Karpas-422 (cell line): ENCODE measurements at regions not wholly inside any gene's neighbourhood (a gene's known extent, or its start where the extent isn't known, plus 50 kb on each side); places are given as distances from the start of the nearest gene placed in this dataset.
"Not testable (repeated sequence)": the region's sequence is repeated elsewhere in the genome, so short reads cannot be mapped to it uniquely, and the experiment has no call there.

Experiments used
- DNase-seq: peaks from one replicate; pipeline ENCODE4 v3.0.0-alpha.2; 2015
- H2AFZ ChIP-seq: fragments of 200-600 bp; sonication (generic); 2 replicates; pipeline ENCODE4 v1.6.1; 2014; ENCODE audit warnings: antibody characterized with exemption, low read length, mixed read lengths
- H3K27ac ChIP-seq: fragments of 200-600 bp; sonication (generic); 2 replicates; pipeline ENCODE4 v1.5.1; 2014; ENCODE audit warnings: mild to moderate bottlenecking, low read length, moderate library complexity
- H3K27me3 ChIP-seq: fragments of 200-600 bp; sonication (generic); 2 replicates; pipeline ENCODE4 v1.6.1; 2014; ENCODE audit warnings: low read length, mixed read lengths
- H3K36me3 ChIP-seq: fragments of 200-600 bp; sonication (generic); 2 replicates; pipeline ENCODE4 v1.6.1; 2014; ENCODE audit warnings: low read length, mixed read lengths; ENCODE audit not compliant: insufficient read depth
- H3K4me1 ChIP-seq: fragments of 200-600 bp; sonication (generic); 2 replicates; pipeline ENCODE4 v1.6.1; 2014; ENCODE audit warnings: mild to moderate bottlenecking, low read length, mixed read lengths
- H3K4me2 ChIP-seq: fragments of 200-600 bp; sonication (generic); 2 replicates; pipeline ENCODE4 v1.6.1; 2014; ENCODE audit warnings: low read length, low read depth, mild to moderate bottlenecking; ENCODE audit not compliant: poor library complexity, severe bottlenecking
- H3K4me3 ChIP-seq: fragments of 200-600 bp; sonication (generic); 2 replicates; pipeline ENCODE4 v1.5.1; 2014; ENCODE audit warnings: mild to moderate bottlenecking, antibody characterized with exemption, low read length, mixed read lengths
- H3K79me2 ChIP-seq: fragments of 200-600 bp; sonication (generic); 2 replicates; pipeline ENCODE4 v1.6.1; 2014; ENCODE audit warnings: mild to moderate bottlenecking, low read length, mixed read lengths
- H3K9ac ChIP-seq: fragments of 200-600 bp; sonication (generic); 2 replicates; pipeline ENCODE4 v1.6.0; 2014; ENCODE audit warnings: low read length
- H3K9me2 ChIP-seq: fragments of 200-600 bp; sonication (generic), shearing (Covaris generic); replicated peaks from 2 replicates; pipeline ENCODE4 v1.6.0; 2014; ENCODE audit warnings: mild to moderate bottlenecking, low read length, moderate library complexity; ENCODE audit not compliant: insufficient read depth
- H3K9me3 ChIP-seq: fragments of 300-700, 200-600 bp; sonication (generic); 2 replicates; pipeline ENCODE4 v1.6.1; 2014; ENCODE audit warnings: low read length, mixed read lengths
- H4K20me1 ChIP-seq: fragments of 200-600 bp; sonication (generic); 2 replicates; pipeline ENCODE4 v1.6.1; 2014; ENCODE audit warnings: mild to moderate bottlenecking, antibody characterized with exemption, low read length, low read depth; ENCODE audit not compliant: insufficient read depth

- Histone ChIP-seq H3K9ac (no peak overlapping the region), H2AFZ (no peak overlapping the region), H3K9me3 (no peaks in the 10 kb centered on the region), H4K20me1 (no peaks in the 10 kb centered on the region), H3K27ac (no peak overlapping the region), H3K4me1 (no peaks in the 10 kb centered on the region), H3K79me2 (no peaks in the 10 kb centered on the region), H3K27me3 (0 out of 2 replicates have a peak, but pooled peaks cover 6% of the 10 kb centered on the region), H3K36me3 (no peaks in the 10 kb centered on the region), H3K4me2 (no peak overlapping the region), H3K4me3 (no peak overlapping the region), H3K9me2 (no peaks in the 10 kb centered on the region)
- DNase-seq: no peak
Observed at GRCh38 chr18:51559902-51560287, 362.4 kb upstream of the MEX3C start.

- no peak overlapping the region for H3K4me2 ChIP-seq
- no peaks in the 10 kb centered on the region for H3K79me2 ChIP-seq
- H3K27ac ChIP-seq: no peak overlapping the region
- 0 out of 2 replicates have a peak, but pooled peaks cover 8% of the 10 kb centered on the region for H3K27me3 ChIP-seq
- no peak overlapping the region for H2AFZ ChIP-seq
- H3K4me3 ChIP-seq: no peak overlapping the region
- H3K9me3 ChIP-seq: no peaks in the 10 kb centered on the region
- H3K9me2 ChIP-seq: no peaks in the 10 kb centered on the region
- DNase-seq: no peak
- no peaks in the 10 kb centered on the region for H4K20me1 ChIP-seq
- no peaks in the 10 kb centered on the region for H3K4me1 ChIP-seq
- H3K9ac ChIP-seq: no peak overlapping the region
- H3K36me3 ChIP-seq: no peaks in the 10 kb centered on the region
Observed at GRCh38 chr18:51561821-51562220, 364.3 kb upstream of the MEX3C start.

GRCh38 chr18:51562866-51563265 lies 365.4 kb upstream of the MEX3C start:
- Histone ChIP-seq H3K9me2 (no peaks in the 10 kb centered on the region), H3K27ac (no peak overlapping the region), H3K79me2 (no peaks in the 10 kb centered on the region), H3K9me3 (no peaks in the 10 kb centered on the region), H3K4me3 (no peak overlapping the region), H3K4me1 (no peaks in the 10 kb centered on the region), H3K36me3 (no peaks in the 10 kb centered on the region), H3K9ac (no peak overlapping the region), H2AFZ (no peak overlapping the region), H3K27me3 (0 out of 2 replicates have a peak, but pooled peaks cover 8% of the 10 kb centered on the region), H3K4me2 (no peak overlapping the region), H4K20me1 (no peaks in the 10 kb centered on the region)
- no peak for DNase-seq

- Histone ChIP-seq H3K9me3 (no peaks in the 10 kb centered on the region), H3K27me3 (0 out of 2 replicates have a peak, but pooled peaks cover 8% of the 10 kb centered on the region), H3K36me3 (no peaks in the 10 kb centered on the region), H2AFZ (no peak overlapping the region), H3K27ac (no peak overlapping the region), H3K4me2 (no peak overlapping the region), H3K79me2 (no peaks in the 10 kb centered on the region), H3K9me2 (no peaks in the 10 kb centered on the region), H3K4me1 (no peaks in the 10 kb centered on the region), H4K20me1 (no peaks in the 10 kb centered on the region), H3K4me3 (no peak overlapping the region), H3K9ac (no peak overlapping the region)
- DNase-seq: no peak
Observed at GRCh38 chr18:51563396-51563795, 365.9 kb upstream of the MEX3C start.

- no peak overlapping the region for H3K4me2 ChIP-seq
- H3K9me2 ChIP-seq: no peaks in the 10 kb centered on the region
- H3K79me2 ChIP-seq: no peaks in the 10 kb centered on the region
- no peak overlapping the region for H2AFZ ChIP-seq
- 0 out of 2 replicates have a peak, but pooled peaks cover 5% of the 10 kb centered on the region for H3K27me3 ChIP-seq
- no peaks in the 10 kb centered on the region for H3K36me3 ChIP-seq
- H4K20me1 ChIP-seq: no peaks in the 10 kb centered on the region
- no peak overlapping the region for H3K27ac ChIP-seq
- no peaks in the 10 kb centered on the region for H3K4me1 ChIP-seq
- H3K4me3 ChIP-seq: no peak overlapping the region
- no peak overlapping the region for H3K9ac ChIP-seq
- no peak for DNase-seq
- H3K9me3 ChIP-seq: no peaks in the 10 kb centered on the region
Observed at GRCh38 chr18:51568151-51568550, 370.7 kb upstream of the MEX3C start.

GRCh38 chr18:51569153-51569552 lies 371.7 kb upstream of the MEX3C start:
- Histone ChIP-seq H3K36me3 (no peaks in the 10 kb centered on the region), H3K9me2 (no peaks in the 10 kb centered on the region)

GRCh38 chr18:51569561-51569960 lies 372.1 kb upstream of the MEX3C start:
- DNase-seq: no peak
- H3K9me2 ChIP-seq: no peaks in the 10 kb centered on the region
- H3K4me3 ChIP-seq: no peak overlapping the region
- no peak overlapping the region for H3K4me2 ChIP-seq
- H3K36me3 ChIP-seq: no peaks in the 10 kb centered on the region
- no peak overlapping the region for H3K27ac ChIP-seq
- H3K27me3 ChIP-seq: 0 out of 2 replicates have a peak, but pooled peaks cover 5% of the 10 kb centered on the region
- no peaks in the 10 kb centered on the region for H3K9me3 ChIP-seq
- no peak overlapping the region for H3K9ac ChIP-seq
- no peak overlapping the region for H2AFZ ChIP-seq
- no peaks in the 10 kb centered on the region for H4K20me1 ChIP-seq
- no peaks in the 10 kb centered on the region for H3K4me1 ChIP-seq
- no peaks in the 10 kb centered on the region for H3K79me2 ChIP-seq

More at GRCh38 chr18:51569153-51569552, 371.7 kb upstream of the MEX3C start:
- H3K9me3 ChIP-seq: no peaks in the 10 kb centered on the region
- H3K9ac ChIP-seq: no peak overlapping the region
- H3K79me2 ChIP-seq: no peaks in the 10 kb centered on the region
- 0 out of 2 replicates have a peak, but pooled peaks cover 5% of the 10 kb centered on the region for H3K27me3 ChIP-seq
- no peak overlapping the region for H3K27ac ChIP-seq
- H3K4me3 ChIP-seq: no peak overlapping the region
- H3K4me2 ChIP-seq: no peak overlapping the region
- no peaks in the 10 kb centered on the region for H4K20me1 ChIP-seq
- DNase-seq: no peak
- no peaks in the 10 kb centered on the region for H3K4me1 ChIP-seq
- no peak overlapping the region for H2AFZ ChIP-seq

- not testable (repeated sequence) for H2AFZ ChIP-seq, H4K20me1 ChIP-seq, H3K79me2 ChIP-seq, H3K27me3 ChIP-seq, H3K4me3 ChIP-seq, H3K4me1 ChIP-seq, H3K9ac ChIP-seq, H3K36me3 ChIP-seq, H3K27ac ChIP-seq, H3K9me2 ChIP-seq, H3K9me3 ChIP-seq, H3K4me2 ChIP-seq, DNase-seq
Observed at GRCh38 chr18:51570071-51570470, 372.6 kb upstream of the MEX3C start.

- H3K79me2 ChIP-seq, H3K36me3 ChIP-seq, DNase-seq, H3K9me3 ChIP-seq, H3K4me1 ChIP-seq, H2AFZ ChIP-seq, H3K9ac ChIP-seq, H4K20me1 ChIP-seq, H3K4me3 ChIP-seq, H3K27ac ChIP-seq, H3K4me2 ChIP-seq, H3K9me2 ChIP-seq, H3K27me3 ChIP-seq: not testable (repeated sequence)
Observed at GRCh38 chr18:51573886-51574285, 376.4 kb upstream of the MEX3C start.
